GM11168 (cell line): ENCODE measurements at regions not wholly inside any gene's neighbourhood (a gene's known extent, or its start where the extent isn't known, plus 50 kb on each side); places are given as distances from the start of the nearest gene placed in this dataset.

Experiments
- in situ Hi-C: fragments of 300-500 bp; cut with MboI; formaldehyde crosslinking; loops from one replicate; pipeline ENCODE4 v1.12.0; 2022; ENCODE audit warnings: low sequenced_read_pairs; ENCODE audit not compliant: unreplicated experiment

DNA sequence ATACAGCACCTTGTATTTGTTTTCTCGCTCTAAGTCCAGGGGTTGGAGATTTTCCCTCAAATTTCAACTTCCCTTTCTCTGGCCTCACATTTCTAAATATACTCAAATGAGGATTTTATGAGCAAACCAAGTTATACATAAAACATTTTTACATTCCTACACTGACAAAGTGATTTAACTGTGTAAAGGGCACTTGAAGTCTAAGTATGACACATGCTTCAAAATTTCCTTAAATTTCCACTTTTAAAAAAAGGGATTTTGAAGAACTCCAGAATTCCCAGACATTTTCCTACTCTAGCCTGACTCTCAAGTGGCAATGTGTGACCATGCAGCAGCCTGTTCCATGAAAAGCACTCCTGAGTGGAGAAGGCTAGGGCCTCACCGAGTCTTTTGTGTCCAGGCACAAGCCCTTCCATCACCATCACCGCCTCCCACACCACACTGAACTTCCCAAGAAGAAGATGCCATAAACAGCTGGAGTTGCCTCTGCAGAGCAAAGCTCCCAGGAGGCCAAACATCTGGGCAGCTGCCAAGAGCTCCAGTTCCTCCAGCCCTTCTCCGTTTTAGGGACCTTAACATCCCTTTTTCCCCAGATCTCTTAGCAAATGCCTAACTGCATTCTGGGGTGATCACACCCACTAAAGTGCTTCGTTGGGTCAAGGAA, 68.9 kb downstream of the NCR2 start:
- in situ Hi-C loops = no loop called here

GRCh38 chr6:41405941-41406727, 70.7 kb downstream of the NCR2 start:
- in situ Hi-C loops = no loop called here

- in situ Hi-C loops = no loop called here
Measured at GRCh38 chr6:41406728-41407489, 71.5 kb downstream of the NCR2 start.

- in situ Hi-C loops = no loop called here
Measured at GRCh38 chr6:41408576-41408975, 73.2 kb downstream of the NCR2 start.

DNA sequence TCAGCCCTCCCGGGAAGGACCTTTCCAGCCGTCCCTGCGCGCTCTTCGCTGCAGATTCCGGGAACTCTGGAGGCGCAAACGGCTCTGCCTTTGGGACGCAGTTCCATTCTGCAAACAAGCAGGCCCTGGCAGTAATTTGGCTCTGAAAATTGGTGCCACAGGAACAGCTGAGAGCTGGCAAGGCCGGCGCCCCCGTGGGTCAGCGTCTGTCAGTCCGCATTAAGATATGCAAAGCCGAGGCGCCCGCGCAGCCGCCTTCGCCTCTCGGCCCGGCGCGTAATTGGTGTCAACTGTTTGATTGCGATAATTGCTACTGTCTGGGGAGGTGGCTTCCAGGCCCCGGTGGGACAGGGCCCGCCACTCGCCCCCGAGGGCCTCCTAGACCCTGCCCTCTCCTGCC, 73.6 kb downstream of the NCR2 start:
- in situ Hi-C loops = no loop called here

DNA sequence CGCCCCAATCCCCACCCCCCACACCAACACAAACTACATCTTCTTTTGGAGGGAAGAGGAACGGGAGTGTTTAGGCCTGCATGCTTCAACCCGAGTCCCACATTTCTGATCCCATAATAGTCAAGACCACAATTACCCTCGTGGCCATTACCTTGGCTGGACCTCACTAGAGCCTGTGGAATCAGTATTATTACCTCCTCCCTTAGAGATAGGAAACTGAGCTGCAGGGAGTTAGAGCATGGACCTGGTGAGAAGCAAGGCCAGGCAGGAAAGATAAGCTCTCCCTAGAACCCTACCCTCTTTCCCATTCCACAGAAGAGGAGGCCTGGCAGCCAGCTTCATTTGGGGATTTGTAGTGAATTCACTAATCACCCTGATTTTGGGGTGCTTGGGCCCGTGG, 74.1 kb downstream of the NCR2 start:
- in situ Hi-C loops = no loop called here

- in situ Hi-C loops = no loop called here
Measured at GRCh38 chr6:41411961-41412360, 76.6 kb downstream of the NCR2 start.

- in situ Hi-C loops = no loop called here
Measured at GRCh38 chr6:41413250-41413649, 77.8 kb downstream of the NCR2 start.

DNA sequence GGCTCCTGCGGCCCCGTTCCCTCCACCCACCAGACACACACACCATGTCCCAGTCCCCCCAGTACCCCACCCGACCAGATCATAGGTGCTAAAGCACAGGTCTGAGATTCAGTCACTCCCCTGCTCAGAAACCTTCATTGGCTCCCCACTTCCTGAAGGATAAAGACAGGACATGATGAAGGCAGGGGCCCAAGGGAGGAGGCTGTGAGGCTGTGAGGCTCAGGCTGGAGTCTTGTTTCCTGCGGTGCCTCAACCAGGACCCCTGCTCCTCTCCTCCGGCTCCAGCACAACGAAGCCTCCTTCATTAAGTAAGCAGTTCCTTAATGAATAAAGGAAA, 81.1 kb downstream of the NCR2 start:
- in situ Hi-C loops = no loop called here

DNA sequence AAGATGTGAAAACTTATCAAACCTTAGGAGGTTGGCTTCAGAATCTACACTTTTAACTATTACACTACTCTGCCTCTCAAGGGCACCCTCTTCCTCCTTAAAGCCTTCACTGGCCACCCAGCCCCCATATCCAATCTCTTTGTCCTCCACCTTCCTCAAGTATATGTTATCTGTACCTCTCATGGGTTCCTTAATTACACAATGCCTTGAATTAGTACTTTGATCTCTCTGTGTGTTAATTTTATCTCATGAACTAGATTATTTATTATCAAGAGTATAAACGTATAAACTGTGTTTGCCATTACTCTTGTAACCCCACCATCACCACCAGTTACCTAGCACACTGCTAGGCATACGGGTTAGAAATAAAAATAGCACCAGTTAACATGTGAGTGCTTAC, 83.3 kb downstream of the NCR2 start:
- in situ Hi-C loops = no loop called here

DNA sequence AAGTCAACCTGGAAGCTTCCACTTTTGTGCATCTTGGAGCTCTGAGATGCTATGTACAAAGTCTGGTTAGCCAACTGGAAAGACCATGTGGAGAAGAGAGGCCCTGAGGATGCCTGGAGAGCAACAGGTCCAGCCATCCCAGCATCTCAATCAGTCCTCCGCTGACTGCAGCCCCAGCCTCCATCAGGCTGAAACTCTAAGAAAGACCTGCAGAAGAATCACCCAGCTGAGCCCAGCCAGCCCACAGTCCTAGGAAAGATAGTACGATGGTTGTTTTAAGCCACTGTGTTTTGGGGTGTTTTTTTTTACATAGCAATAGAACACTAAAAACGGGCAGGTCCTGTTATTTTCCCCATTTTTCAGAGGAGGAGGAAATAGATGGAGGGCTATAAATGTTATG, 84.0 kb downstream of the NCR2 start:
- in situ Hi-C loops = no loop called here

GRCh38 chr6:41420186-41420585, 84.8 kb downstream of the NCR2 start:
- in situ Hi-C loops = no loop called here

DNA sequence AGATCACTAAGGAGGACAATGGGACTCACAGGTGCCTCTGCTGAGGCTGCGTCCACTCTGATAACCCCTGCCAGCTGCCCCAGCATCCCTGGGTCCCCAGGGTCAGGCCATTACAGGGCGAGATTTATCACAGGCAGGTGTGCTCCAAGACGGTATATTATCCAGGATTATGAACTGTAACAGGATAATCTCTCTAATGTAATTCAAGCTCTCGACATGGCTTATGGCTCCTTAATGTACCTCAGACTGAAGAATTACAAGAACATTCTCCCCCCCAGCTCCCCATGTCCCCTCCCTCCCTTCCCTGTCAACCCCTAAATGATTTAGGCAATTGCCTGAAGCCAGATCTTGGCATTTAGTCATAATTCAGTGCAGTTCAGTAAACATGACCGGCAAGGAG, 86.8 kb downstream of the NCR2 start:
- in situ Hi-C loops = no loop called here

DNA sequence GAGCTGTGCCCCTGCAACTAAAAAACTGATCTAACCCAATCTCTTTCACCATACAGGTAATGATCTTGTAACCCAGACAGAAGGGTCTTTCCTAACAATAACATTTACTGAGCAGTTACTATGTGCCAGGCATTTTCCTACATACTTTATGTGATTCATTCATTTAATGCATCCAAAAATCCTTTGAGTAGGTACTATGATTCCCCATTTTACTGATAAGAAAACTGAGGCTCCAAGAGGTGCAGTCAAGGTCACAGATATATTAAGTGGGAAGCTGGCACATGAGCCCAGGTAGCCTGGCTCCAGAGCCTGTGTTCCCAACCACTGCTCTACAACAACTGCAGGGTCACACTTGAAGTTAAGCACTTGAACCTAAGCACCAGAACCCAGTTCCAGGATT, 87.6 kb downstream of the NCR2 start:
- in situ Hi-C loops = no loop called here

- in situ Hi-C loops = no loop called here
Measured at GRCh38 chr6:41424370-41425058, 89.1 kb downstream of the NCR2 start.

DNA sequence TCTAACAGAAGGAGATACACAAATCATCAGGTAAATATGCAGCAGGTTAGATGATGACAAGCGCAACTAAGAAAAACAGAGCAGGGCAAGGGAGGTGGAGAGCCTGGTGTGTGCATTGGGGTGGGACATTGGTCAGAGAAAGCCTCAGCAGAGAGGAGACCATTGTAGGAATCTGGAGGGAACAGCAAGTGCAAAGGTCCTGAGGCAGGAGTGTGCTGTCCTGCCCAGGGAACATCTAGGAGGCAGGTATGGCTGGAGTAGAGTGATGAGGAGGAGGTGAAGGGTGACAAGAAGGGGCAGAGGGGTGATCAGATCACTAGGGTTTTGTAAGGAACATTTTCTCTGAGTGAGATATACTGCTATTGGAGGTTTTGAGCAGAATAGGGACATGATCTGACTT, 90.1 kb downstream of the NCR2 start:
- in situ Hi-C loops = no loop called here

DNA sequence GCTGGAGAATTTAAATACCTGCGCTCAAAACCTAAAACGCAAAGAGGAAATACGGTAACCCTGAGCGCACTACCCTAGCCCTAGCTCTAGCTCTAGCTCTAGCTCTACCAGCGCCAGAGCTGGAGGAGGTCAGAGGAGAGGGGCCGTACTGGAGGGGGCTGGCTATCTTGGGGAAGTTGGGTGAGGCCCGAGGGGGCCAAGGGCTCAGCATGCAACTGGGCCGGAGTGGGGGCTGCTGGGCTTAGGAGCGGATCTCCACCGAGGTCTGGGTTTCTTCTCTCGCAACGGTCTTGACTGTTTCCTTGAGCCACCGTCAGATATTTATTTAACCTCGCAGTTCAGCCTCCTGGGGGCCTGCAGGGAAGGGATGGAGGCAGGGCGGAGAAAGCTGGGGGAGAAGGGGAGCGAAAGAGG, 91.0 kb downstream of the NCR2 start:
- in situ Hi-C loops = no loop called here

DNA sequence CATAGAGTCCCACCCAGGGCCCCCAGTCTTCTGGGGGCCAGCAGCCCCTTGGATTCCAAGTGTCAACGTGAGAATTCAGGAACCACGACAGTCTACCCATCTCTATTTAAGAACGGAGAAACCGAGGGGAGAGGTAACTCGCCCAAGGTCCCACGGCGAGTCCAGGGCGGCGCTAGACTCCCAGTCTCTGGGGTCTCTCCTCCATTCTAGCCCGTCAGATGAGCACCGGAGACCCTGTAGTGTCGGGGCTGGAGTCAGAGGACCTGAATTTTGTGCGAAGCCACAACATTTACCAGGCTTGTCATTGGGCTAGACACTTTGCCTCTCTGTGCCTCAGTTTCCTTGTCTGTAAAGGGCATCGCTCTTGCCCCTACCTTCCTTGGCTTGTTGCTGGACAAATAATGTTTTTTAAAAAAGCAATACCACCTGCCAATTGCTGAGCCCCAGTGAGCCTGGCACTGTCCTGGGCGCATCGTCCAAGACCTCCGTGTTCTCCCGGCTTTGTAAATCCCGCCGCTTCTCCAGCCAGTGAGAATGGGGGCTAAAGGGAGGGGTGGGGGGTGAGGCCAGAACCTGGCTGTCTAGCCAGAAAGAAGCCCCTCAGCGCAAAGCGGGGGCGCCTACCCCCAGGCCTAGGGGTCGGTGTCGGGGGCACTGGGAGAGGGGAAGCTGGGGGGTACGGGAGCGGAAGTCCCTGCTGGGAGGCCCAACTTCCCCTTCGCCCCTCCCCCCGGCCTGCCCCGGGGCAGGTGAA, 91.7 kb downstream of the NCR2 start:
- in situ Hi-C loops = no loop called here

- in situ Hi-C loops = no loop called here
Measured at GRCh38 chr6:41427642-41428335, 92.4 kb downstream of the NCR2 start.
